GM23338 (cell line): ENCODE measurements at regions not wholly inside any gene's neighbourhood (a gene's known extent, or its start where the extent isn't known, plus 50 kb on each side); places are given as distances from the start of the nearest gene placed in this dataset.

Source experiments
- ATAC-seq: fragments of 200-7000 bp; cut with Tn5 transposase; 3 replicates; pipeline ENCODE4 v1.9.1; 2020
- DNase-seq: peaks from one replicate; pipeline ENCODE4 v3.0.0-alpha.2; 2015; ENCODE audit warnings: low spot score
- H2AFZ ChIP-seq: fragments of 200-600 bp; sonication (generic); 2 replicates; pipeline ENCODE4 v1.8.0; 2016; ENCODE audit warnings: antibody characterized with exemption, mild to moderate bottlenecking, moderate library complexity
- H3F3A ChIP-seq: fragments of 200-600 bp; sonication (generic); replicated peaks from 2 replicates; pipeline ENCODE4 v1.8.0; 2017; ENCODE audit warnings: antibody characterized with exemption, mixed run types, low read depth
- H3K27ac ChIP-seq: fragments of 200-600 bp; sonication (generic); 2 replicates; pipeline ENCODE4 v1.6.1; 2016; ENCODE audit warnings: low read depth
- H3K27me3 ChIP-seq: fragments of 200-600 bp; sonication (generic); 2 replicates; pipeline ENCODE4 v1.8.0; 2016; ENCODE audit warnings: mild to moderate bottlenecking, mixed run types, moderate library complexity; ENCODE audit not compliant: insufficient read depth
- H3K36me3 ChIP-seq: fragments of 200-600 bp; sonication (generic); 2 replicates; pipeline ENCODE4 v1.8.0; 2016; ENCODE audit warnings: mild to moderate bottlenecking; ENCODE audit not compliant: insufficient read depth
- H3K4me1 ChIP-seq: fragments of 200-600 bp; sonication (generic); 2 replicates; pipeline ENCODE4 v1.8.0; 2016; ENCODE audit warnings: mild to moderate bottlenecking, moderate library complexity; ENCODE audit not compliant: insufficient read depth
- H3K4me2 ChIP-seq: fragments of 200-600 bp; sonication (generic); 2 replicates; pipeline ENCODE4 v1.7.1; 2017; ENCODE audit warnings: mixed run types
- H3K4me3 ChIP-seq: fragments of 200-600 bp; sonication (generic); 2 replicates; pipeline ENCODE4 v1.6.1; 2016; ENCODE audit warnings: mixed run types
- H3K79me2 ChIP-seq: fragments of 200-600 bp; sonication (generic); replicated peaks from 2 replicates; pipeline ENCODE4 v1.8.0; 2017; ENCODE audit warnings: mild to moderate bottlenecking; ENCODE audit not compliant: insufficient read depth
- H3K9me2 ChIP-seq: fragments of 200-600 bp; sonication (generic); 2 replicates; pipeline ENCODE4 v1.8.0; 2017; ENCODE audit not compliant: insufficient read depth
- H4K20me1 ChIP-seq: fragments of 200-600 bp; sonication (generic); replicated peaks from 2 replicates; pipeline ENCODE4 v1.8.0; 2017; ENCODE audit warnings: mild to moderate bottlenecking; ENCODE audit not compliant: insufficient read depth
- H3K27ac Mint-ChIP-seq: 2 replicates; pipeline ENCODE4 v1.8.0; 2020; ENCODE audit warnings: inconsistent platforms, mild to moderate bottlenecking, moderate library complexity, mixed read lengths
- H3K27me3 Mint-ChIP-seq: 3 replicates; pipeline ENCODE4 v1.8.0; 2022; ENCODE audit warnings: low read depth, mild to moderate bottlenecking, moderate library complexity, mixed read lengths, inconsistent platforms; ENCODE audit not compliant: insufficient read depth, poor library complexity
- H3K36me3 Mint-ChIP-seq: 3 replicates; pipeline ENCODE4 v1.8.0; 2021; ENCODE audit warnings: low read depth, mild to moderate bottlenecking, inconsistent platforms, moderate library complexity, mixed read lengths
- H3K4me1 Mint-ChIP-seq: 3 replicates; pipeline ENCODE4 v1.8.0; 2020; ENCODE audit warnings: mild to moderate bottlenecking, inconsistent platforms, mixed read lengths
- H3K4me3 Mint-ChIP-seq: 3 replicates; pipeline ENCODE4 v1.8.0; 2021; ENCODE audit warnings: moderate library complexity, mild to moderate bottlenecking, inconsistent platforms, mixed read lengths
- H3K9me3 Mint-ChIP-seq: 3 replicates; pipeline ENCODE4 v1.8.0; 2020; ENCODE audit warnings: moderate library complexity, mild to moderate bottlenecking, inconsistent platforms, mixed read lengths
- CREB1 ChIP-seq: fragments of 250-450 bp; sonication (Bioruptor Pico); IDR thresholded peaks from 2 replicates; pipeline ENCODE4 v1.5.0; 2020; ENCODE audit warnings: low read depth, mild to moderate bottlenecking, moderate library complexity
- EZH2 ChIP-seq: fragments of 200-600 bp; sonication (generic); IDR thresholded peaks from one replicate; pipeline ENCODE4 v1.8.0; 2017; ENCODE audit warnings: antibody characterized with exemption, mild to moderate bottlenecking, low read depth; ENCODE audit not compliant: unreplicated experiment
- EZH2phosphoT487 ChIP-seq: fragments of 200-600 bp; sonication (generic); IDR thresholded peaks from one replicate; pipeline ENCODE4 v1.8.1; 2018; ENCODE audit warnings: antibody characterized with exemption; ENCODE audit not compliant: unreplicated experiment
- JUNB ChIP-seq: IDR thresholded peaks from one replicate; pipeline ENCODE4 v1.6.1; 2016; ENCODE audit warnings: antibody characterized with exemption; ENCODE audit not compliant: unreplicated experiment
- NANOG ChIP-seq: IDR thresholded peaks from 2 replicates; pipeline ENCODE4 v1.6.1; 2016; ENCODE audit warnings: antibody characterized with exemption, borderline replicate concordance
- POLR2AphosphoS5 ChIP-seq: IDR thresholded peaks from 2 replicates; pipeline ENCODE4 v1.6.1; 2016; ENCODE audit warnings: antibody characterized with exemption, low read depth
- STAT1 ChIP-seq: IDR thresholded peaks from one replicate; pipeline ENCODE4 v1.6.1; 2016; ENCODE audit warnings: antibody characterized with exemption; ENCODE audit not compliant: unreplicated experiment
- ZNF114 ChIP-seq: fragments of 250-450 bp; sonication (Bioruptor Pico); IDR thresholded peaks from 2 replicates; pipeline ENCODE4 v1.5.0; 2020; ENCODE audit warnings: mild to moderate bottlenecking, moderate library complexity
- ZNF331 ChIP-seq: fragments of 250-450 bp; sonication (Bioruptor Pico); IDR thresholded peaks from 2 replicates; pipeline ENCODE4 v1.5.0; 2020; ENCODE audit warnings: low read depth, mild to moderate bottlenecking, moderate library complexity
- TF ChIP-seq, protein P1 (sequence below): IDR thresholded peaks from 2 replicates; pipeline ENCODE4 v1.6.1; 2016; ENCODE audit warnings: antibody characterized with exemption
- TF ChIP-seq, protein P2 (sequence below): IDR thresholded peaks from one replicate; pipeline ENCODE4 v1.6.1; 2018; ENCODE audit warnings: antibody characterized with exemption; ENCODE audit not compliant: unreplicated experiment
- TF ChIP-seq, protein P3 (sequence below), 2 experiments: fragments of 200-600 bp in 1 of 2; sonication (generic) in 1 of 2; conservative IDR thresholded peaks; 2 replicates each; pipeline versions ENCODE4 v1.5.1 to v1.6.1; 2016 to 2017; ENCODE audit warnings: antibody characterized with exemption in 2 of 2, low read depth in 2 of 2, mild to moderate bottlenecking in 2 of 2, moderate library complexity in 1 of 2
- TF ChIP-seq, protein P4 (sequence below): fragments of 250-450 bp; sonication (Bioruptor Pico); IDR thresholded peaks from 2 replicates; pipeline ENCODE4 v1.5.0; 2020; ENCODE audit warnings: mild to moderate bottlenecking, moderate library complexity

DNA sequence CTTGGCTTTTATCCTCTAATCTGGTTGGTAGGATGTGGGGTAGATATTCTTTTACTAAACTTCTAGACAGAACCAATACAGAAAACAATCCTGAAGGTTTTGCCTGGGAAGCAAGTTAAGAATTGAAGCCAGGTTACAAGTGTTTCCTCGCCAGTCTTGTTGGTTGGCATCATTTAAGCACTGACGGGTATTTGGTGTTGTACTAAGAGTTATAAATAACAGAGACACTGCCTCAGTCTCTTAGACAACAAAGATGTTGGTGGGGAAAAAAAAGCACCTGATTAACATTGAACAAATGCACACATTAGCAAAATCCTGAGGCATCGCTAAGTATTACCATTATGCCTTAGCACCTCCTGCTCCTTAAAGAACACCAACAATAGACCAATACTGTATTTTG, 272.2 kb downstream of the BRINP2 start:
- H4K20me1 ChIP-seq = no peaks in the 10 kb centered on the region

More for the DNA sequence above, 272.2 kb downstream of the BRINP2 start:
- Histone ChIP-seq H3K79me2 (no peaks in the 10 kb centered on the region), H2AFZ (no peak overlapping the region), H3K4me3 (no peak overlapping the region), H3K4me2 (no peak overlapping the region), H3K9me2 (0 out of 2 replicates have a peak, but pooled peaks cover 2% of the 10 kb centered on the region), H3K36me3 (no peaks in the 10 kb centered on the region), H3F3A (no peaks in the 10 kb centered on the region), H3K27me3 (no peaks in the 10 kb centered on the region), H3K27ac (no peak overlapping the region), H3K4me1 (peaks cover 7% of the 10 kb centered on the region; the same call in 1 of the 2 replicates)
- H3K4me1 Mint-ChIP-seq = peaks cover 8% of the 10 kb centered on the region; the same call in 2 of the 3 replicates
- no peaks in the 10 kb centered on the region for H3K27me3 Mint-ChIP-seq
- no peak for ATAC-seq
- TF ChIP-seq STAT1 (no peak), EZH2phosphoT487 (no peak), NANOG (no peak), CREB1 (no peak), ZNF331 (no peak), EZH2 (no peak), ZNF114 (no peak), POLR2AphosphoS5 (no peak), JUNB (no peak)
- TF ChIP-seq, protein P1, sequence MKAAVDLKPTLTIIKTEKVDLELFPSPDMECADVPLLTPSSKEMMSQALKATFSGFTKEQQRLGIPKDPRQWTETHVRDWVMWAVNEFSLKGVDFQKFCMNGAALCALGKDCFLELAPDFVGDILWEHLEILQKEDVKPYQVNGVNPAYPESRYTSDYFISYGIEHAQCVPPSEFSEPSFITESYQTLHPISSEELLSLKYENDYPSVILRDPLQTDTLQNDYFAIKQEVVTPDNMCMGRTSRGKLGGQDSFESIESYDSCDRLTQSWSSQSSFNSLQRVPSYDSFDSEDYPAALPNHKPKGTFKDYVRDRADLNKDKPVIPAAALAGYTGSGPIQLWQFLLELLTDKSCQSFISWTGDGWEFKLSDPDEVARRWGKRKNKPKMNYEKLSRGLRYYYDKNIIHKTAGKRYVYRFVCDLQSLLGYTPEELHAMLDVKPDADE = no peak
- TF ChIP-seq, protein P2, sequence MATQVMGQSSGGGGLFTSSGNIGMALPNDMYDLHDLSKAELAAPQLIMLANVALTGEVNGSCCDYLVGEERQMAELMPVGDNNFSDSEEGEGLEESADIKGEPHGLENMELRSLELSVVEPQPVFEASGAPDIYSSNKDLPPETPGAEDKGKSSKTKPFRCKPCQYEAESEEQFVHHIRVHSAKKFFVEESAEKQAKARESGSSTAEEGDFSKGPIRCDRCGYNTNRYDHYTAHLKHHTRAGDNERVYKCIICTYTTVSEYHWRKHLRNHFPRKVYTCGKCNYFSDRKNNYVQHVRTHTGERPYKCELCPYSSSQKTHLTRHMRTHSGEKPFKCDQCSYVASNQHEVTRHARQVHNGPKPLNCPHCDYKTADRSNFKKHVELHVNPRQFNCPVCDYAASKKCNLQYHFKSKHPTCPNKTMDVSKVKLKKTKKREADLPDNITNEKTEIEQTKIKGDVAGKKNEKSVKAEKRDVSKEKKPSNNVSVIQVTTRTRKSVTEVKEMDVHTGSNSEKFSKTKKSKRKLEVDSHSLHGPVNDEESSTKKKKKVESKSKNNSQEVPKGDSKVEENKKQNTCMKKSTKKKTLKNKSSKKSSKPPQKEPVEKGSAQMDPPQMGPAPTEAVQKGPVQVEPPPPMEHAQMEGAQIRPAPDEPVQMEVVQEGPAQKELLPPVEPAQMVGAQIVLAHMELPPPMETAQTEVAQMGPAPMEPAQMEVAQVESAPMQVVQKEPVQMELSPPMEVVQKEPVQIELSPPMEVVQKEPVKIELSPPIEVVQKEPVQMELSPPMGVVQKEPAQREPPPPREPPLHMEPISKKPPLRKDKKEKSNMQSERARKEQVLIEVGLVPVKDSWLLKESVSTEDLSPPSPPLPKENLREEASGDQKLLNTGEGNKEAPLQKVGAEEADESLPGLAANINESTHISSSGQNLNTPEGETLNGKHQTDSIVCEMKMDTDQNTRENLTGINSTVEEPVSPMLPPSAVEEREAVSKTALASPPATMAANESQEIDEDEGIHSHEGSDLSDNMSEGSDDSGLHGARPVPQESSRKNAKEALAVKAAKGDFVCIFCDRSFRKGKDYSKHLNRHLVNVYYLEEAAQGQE = no peak
- TF ChIP-seq, protein P3, sequence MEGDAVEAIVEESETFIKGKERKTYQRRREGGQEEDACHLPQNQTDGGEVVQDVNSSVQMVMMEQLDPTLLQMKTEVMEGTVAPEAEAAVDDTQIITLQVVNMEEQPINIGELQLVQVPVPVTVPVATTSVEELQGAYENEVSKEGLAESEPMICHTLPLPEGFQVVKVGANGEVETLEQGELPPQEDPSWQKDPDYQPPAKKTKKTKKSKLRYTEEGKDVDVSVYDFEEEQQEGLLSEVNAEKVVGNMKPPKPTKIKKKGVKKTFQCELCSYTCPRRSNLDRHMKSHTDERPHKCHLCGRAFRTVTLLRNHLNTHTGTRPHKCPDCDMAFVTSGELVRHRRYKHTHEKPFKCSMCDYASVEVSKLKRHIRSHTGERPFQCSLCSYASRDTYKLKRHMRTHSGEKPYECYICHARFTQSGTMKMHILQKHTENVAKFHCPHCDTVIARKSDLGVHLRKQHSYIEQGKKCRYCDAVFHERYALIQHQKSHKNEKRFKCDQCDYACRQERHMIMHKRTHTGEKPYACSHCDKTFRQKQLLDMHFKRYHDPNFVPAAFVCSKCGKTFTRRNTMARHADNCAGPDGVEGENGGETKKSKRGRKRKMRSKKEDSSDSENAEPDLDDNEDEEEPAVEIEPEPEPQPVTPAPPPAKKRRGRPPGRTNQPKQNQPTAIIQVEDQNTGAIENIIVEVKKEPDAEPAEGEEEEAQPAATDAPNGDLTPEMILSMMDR (conservative IDR thresholded peaks at IDR 0.05; ENCODE audit: low read depth in 2 of 2) = no peak
- TF ChIP-seq, protein P4, sequence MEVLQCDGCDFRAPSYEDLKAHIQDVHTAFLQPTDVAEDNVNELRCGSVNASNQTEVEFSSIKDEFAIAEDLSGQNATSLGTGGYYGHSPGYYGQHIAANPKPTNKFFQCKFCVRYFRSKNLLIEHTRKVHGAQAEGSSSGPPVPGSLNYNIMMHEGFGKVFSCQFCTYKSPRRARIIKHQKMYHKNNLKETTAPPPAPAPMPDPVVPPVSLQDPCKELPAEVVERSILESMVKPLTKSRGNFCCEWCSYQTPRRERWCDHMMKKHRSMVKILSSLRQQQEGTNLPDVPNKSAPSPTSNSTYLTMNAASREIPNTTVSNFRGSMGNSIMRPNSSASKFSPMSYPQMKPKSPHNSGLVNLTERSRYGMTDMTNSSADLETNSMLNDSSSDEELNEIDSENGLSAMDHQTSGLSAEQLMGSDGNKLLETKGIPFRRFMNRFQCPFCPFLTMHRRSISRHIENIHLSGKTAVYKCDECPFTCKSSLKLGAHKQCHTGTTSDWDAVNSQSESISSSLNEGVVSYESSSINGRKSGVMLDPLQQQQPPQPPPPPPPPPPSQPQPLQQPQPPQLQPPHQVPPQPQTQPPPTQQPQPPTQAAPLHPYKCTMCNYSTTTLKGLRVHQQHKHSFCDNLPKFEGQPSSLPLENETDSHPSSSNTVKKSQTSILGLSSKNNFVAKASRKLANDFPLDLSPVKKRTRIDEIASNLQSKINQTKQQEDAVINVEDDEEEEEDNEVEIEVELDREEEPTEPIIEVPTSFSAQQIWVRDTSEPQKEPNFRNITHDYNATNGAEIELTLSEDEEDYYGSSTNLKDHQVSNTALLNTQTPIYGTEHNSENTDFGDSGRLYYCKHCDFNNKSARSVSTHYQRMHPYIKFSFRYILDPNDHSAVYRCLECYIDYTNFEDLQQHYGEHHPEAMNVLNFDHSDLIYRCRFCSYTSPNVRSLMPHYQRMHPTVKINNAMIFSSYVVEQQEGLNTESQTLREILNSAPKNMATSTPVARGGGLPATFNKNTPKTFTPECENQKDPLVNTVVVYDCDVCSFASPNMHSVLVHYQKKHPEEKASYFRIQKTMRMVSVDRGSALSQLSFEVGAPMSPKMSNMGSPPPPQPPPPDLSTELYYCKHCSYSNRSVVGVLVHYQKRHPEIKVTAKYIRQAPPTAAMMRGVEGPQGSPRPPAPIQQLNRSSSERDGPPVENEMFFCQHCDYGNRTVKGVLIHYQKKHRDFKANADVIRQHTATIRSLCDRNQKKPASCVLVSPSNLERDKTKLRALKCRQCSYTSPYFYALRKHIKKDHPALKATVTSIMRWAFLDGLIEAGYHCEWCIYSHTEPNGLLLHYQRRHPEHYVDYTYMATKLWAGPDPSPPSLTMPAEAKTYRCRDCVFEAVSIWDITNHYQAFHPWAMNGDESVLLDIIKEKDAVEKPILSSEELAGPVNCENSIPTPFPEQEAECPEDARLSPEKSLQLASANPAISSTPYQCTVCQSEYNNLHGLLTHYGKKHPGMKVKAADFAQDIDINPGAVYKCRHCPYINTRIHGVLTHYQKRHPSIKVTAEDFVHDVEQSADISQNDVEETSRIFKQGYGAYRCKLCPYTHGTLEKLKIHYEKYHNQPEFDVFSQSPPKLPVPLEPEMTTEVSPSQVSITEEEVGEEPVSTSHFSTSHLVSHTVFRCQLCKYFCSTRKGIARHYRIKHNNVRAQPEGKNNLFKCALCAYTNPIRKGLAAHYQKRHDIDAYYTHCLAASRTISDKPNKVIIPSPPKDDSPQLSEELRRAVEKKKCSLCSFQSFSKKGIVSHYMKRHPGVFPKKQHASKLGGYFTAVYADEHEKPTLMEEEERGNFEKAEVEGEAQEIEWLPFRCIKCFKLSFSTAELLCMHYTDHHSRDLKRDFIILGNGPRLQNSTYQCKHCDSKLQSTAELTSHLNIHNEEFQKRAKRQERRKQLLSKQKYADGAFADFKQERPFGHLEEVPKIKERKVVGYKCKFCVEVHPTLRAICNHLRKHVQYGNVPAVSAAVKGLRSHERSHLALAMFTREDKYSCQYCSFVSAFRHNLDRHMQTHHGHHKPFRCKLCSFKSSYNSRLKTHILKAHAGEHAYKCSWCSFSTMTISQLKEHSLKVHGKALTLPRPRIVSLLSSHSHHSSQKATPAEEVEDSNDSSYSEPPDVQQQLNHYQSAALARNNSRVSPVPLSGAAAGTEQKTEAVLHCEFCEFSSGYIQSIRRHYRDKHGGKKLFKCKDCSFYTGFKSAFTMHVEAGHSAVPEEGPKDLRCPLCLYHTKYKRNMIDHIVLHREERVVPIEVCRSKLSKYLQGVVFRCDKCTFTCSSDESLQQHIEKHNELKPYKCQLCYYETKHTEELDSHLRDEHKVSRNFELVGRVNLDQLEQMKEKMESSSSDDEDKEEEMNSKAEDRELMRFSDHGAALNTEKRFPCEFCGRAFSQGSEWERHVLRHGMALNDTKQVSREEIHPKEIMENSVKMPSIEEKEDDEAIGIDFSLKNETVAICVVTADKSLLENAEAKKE (CRISPR knock-in tag) = no peak
- H3K9me3 Mint-ChIP-seq = no peaks in the 10 kb centered on the region
- no peak for DNase-seq
- no peak overlapping the region for H3K4me3 Mint-ChIP-seq
- no peak overlapping the region for H3K27ac Mint-ChIP-seq
- no peaks in the 10 kb centered on the region for H3K36me3 Mint-ChIP-seq
